ENCODE measurements at regions not wholly inside any gene's neighbourhood (a gene's known extent, or its start where the extent isn't known, plus 50 kb on each side); places are given as distances from the start of the nearest gene placed in this dataset.

DNA sequence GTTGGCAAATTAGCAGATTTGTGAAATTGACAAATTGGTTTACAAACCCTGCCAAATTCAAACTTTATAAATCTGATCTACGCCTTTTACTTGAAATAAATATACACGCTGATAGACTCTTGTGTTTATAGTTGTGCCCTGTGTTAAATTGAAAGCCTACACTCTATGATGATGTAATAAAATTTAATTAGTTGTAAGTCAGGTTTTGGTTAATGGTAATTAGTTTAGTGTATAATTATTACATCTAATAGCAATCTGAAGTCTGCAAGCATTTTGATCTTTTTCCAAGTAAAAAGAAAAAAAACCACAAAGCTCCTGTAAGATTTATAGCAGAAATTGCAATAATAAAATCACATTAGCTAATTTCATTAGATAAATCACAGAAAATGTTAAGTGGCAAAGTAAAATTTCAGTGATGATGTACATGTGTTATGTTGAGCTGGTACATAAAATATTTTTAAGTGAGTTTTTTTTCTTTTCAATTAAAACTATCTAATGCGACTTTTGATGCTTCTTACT is 72.7 kb upstream of the TENM3 start:
- Histone ChIP-seq H3K79me1 (ENCODE audit: low read length) (no peaks in the 10 kb centered on the region), H2BK5ac (ENCODE audit: low read depth, low read length, poor library complexity) (no peak overlapping the region), H3K4me1 (ENCODE audit: control insufficient read depth in 1 of 2, insufficient read depth in 2 of 2, low read length in 2 of 2) (no peaks in the 10 kb centered on the region), H3K9me3 (ENCODE audit: insufficient read depth, low read depth, low read length) (no peaks in the 10 kb centered on the region), H2BK120ac (ENCODE audit: insufficient read depth, low read length, poor library complexity) (no peak overlapping the region), H4K8ac (ENCODE audit: low read depth, low read length) (no peak overlapping the region), H3K14ac (ENCODE audit: low read length) (no peak overlapping the region), H2BK12ac (ENCODE audit: low read length) (no peak overlapping the region), H3K36me3 (ENCODE audit: control insufficient read depth in 1 of 2, insufficient read depth in 2 of 2, low read length in 2 of 2) (peaks cover 2 to 3% of the 10 kb centered on the region in 2 experiments), H3K18ac (ENCODE audit: low read length) (no peak overlapping the region), H3K79me2 (ENCODE audit: control insufficient read depth, insufficient read depth, low read length, poor library complexity) (peaks cover 3% of the 10 kb centered on the region), H4K12ac (ENCODE audit: low read depth, low read length) (no peak overlapping the region), H3K23ac (ENCODE audit: low read length) (no peak overlapping the region), H2AFZ (ENCODE audit: insufficient read depth, low read length, poor library complexity) (no peak overlapping the region), H4K91ac (ENCODE audit: low read depth, low read length) (no peak overlapping the region), H3K4me3 (ENCODE audit: low read depth, low read length) (no peak overlapping the region), H3K27me3 (ENCODE audit: insufficient read depth, low read length) (no peaks in the 10 kb centered on the region), H2AK5ac (ENCODE audit: low read length) (no peak overlapping the region), H3K9ac (ENCODE audit: low read length) (no peak overlapping the region), H3K4ac (ENCODE audit: low read depth, low read length) (no peak overlapping the region), H3K27ac (ENCODE audit: low read depth, low read length) (no peak overlapping the region), H3K4me2 (ENCODE audit: low read length) (no peak overlapping the region)
- WGBS (ENCODE audit: extremely low coverage, insufficient coverage, insufficient read length): no CpG with 5 or more reads among the region's 3 CpGs
- DNase-seq: no peak

DNA sequence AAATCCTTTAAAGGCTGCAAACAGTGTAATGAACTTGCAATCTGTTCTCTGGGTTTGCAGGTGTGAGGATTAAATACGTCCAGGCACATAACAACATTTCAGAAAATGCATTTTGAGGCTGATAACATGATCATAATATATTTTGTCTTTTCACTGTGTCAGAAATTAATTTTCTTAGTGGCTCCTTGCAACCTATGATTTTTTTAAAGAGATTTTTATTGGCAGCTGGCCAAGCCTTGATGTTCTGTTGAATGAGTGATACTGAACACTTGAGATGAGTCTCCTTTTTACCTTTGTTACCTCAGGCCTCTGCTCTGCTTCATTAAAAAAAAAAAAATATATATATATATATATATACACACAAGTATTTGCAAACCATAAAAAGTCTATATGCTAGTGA is 68.2 kb upstream of the TENM3 start:
- WGBS (ENCODE audit: extremely low coverage, insufficient coverage, insufficient read length): no CpG with 5 or more reads among the region's 1 CpG
- DNase-seq: no peak
- peaks cover 5% of the 10 kb centered on the region for H3K79me2 ChIP-seq (ENCODE audit: control insufficient read depth, insufficient read depth, low read length, poor library complexity)
- no peak overlapping the region for H4K91ac ChIP-seq (ENCODE audit: low read depth, low read length)
- H3K4me3 ChIP-seq (ENCODE audit: low read depth, low read length): no peak overlapping the region
- H3K9ac ChIP-seq (ENCODE audit: low read length): no peak overlapping the region
- H2BK5ac ChIP-seq (ENCODE audit: low read depth, low read length, poor library complexity): no peak overlapping the region
- H3K79me1 ChIP-seq (ENCODE audit: low read length): no peaks in the 10 kb centered on the region
- peaks cover 0 to 2% of the 10 kb centered on the region in 2 experiments for H3K36me3 ChIP-seq (ENCODE audit: control insufficient read depth in 1 of 2, insufficient read depth in 2 of 2, low read length in 2 of 2)
- no peak overlapping the region for H3K18ac ChIP-seq (ENCODE audit: low read length)
- no peak overlapping the region for H2AK5ac ChIP-seq (ENCODE audit: low read length)
- H3K27ac ChIP-seq (ENCODE audit: low read depth, low read length): no peak overlapping the region
- no peaks in the 10 kb centered on the region for H3K4me1 ChIP-seq (ENCODE audit: control insufficient read depth in 1 of 2, insufficient read depth in 2 of 2, low read length in 2 of 2)
- no peak overlapping the region for H4K12ac ChIP-seq (ENCODE audit: low read depth, low read length)
- no peak overlapping the region for H3K4me2 ChIP-seq (ENCODE audit: low read length)
- H3K14ac ChIP-seq (ENCODE audit: low read length): no peak overlapping the region
- H2BK12ac ChIP-seq (ENCODE audit: low read length): no peak overlapping the region
- H3K9me3 ChIP-seq (ENCODE audit: insufficient read depth, low read depth, low read length): no peaks in the 10 kb centered on the region
- H4K8ac ChIP-seq (ENCODE audit: low read depth, low read length): no peak overlapping the region
- no peak overlapping the region for H2BK120ac ChIP-seq (ENCODE audit: insufficient read depth, low read length, poor library complexity)
- no peaks in the 10 kb centered on the region for H3K27me3 ChIP-seq (ENCODE audit: insufficient read depth, low read length)
- H3K4ac ChIP-seq (ENCODE audit: low read depth, low read length): no peak overlapping the region
- no peak overlapping the region for H3K23ac ChIP-seq (ENCODE audit: low read length)
- H2AFZ ChIP-seq (ENCODE audit: insufficient read depth, low read length, poor library complexity): no peak overlapping the region

DNA sequence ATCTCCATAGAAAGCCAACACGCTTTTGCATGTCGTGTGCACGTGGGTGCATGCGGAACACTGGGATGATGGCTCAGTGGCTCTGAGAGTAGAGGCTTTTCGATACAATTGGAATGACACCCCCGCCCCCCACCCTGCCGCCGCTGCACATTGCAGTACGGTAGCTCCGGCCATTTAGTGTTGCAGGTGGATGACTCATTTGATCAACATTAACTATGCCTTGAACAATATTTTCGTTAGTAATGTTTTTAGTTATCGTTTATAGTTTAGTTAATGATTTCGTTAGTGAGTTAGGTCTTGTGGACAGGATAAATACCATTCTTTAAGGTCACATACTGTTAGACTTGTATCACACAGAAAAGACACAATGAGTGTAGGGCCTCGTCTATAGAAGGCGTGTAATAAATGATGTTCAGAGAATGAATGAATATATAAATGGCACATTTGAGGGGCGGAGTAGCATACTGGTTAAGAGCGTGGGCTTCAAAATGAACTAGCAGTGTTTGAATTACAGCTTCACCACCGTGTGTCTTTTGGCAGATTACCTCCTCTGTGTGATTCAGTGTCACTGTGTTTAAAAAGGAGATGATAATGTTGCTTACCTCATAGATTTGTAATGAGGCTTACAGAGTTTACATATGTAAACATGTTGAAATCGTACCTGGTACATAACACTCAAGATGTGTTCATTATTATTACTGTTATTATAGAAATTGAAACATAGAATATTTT is 67.2 kb upstream of the TENM3 start:
- Histone ChIP-seq H3K27me3 (ENCODE audit: insufficient read depth, low read length) (no peaks in the 10 kb centered on the region), H2AFZ (ENCODE audit: insufficient read depth, low read length, poor library complexity) (no peak overlapping the region), H3K4me2 (ENCODE audit: low read length) (no peak overlapping the region), H3K4me3 (ENCODE audit: low read depth, low read length) (no peak overlapping the region), H3K4me1 (ENCODE audit: control insufficient read depth in 1 of 2, insufficient read depth in 2 of 2, low read length in 2 of 2) (no peaks in the 10 kb centered on the region), H2AK5ac (ENCODE audit: low read length) (no peak overlapping the region), H3K79me2 (ENCODE audit: control insufficient read depth, insufficient read depth, low read length, poor library complexity) (peaks cover 5% of the 10 kb centered on the region), H3K23ac (ENCODE audit: low read length) (no peak overlapping the region), H4K12ac (ENCODE audit: low read depth, low read length) (no peak overlapping the region), H2BK5ac (ENCODE audit: low read depth, low read length, poor library complexity) (no peak overlapping the region), H4K91ac (ENCODE audit: low read depth, low read length) (no peak overlapping the region), H3K79me1 (ENCODE audit: low read length) (no peaks in the 10 kb centered on the region), H4K8ac (ENCODE audit: low read depth, low read length) (no peak overlapping the region), H3K9ac (ENCODE audit: low read length) (no peak overlapping the region), H3K9me3 (ENCODE audit: insufficient read depth, low read depth, low read length) (no peaks in the 10 kb centered on the region), H2BK12ac (ENCODE audit: low read length) (no peak overlapping the region), H3K18ac (ENCODE audit: low read length) (no peak overlapping the region), H3K36me3 (ENCODE audit: control insufficient read depth in 1 of 2, insufficient read depth in 2 of 2, low read length in 2 of 2) (peaks cover 0 to 2% of the 10 kb centered on the region in 2 experiments), H3K4ac (ENCODE audit: low read depth, low read length) (no peak overlapping the region), H3K14ac (ENCODE audit: low read length) (no peak overlapping the region), H2BK120ac (ENCODE audit: insufficient read depth, low read length, poor library complexity) (no peak overlapping the region), H3K27ac (ENCODE audit: low read depth, low read length) (no peak overlapping the region)
- 100% methylated on average over 2 of the region's 19 CpGs for whole genome bisulfite sequencing (ENCODE audit: extremely low coverage, insufficient coverage, insufficient read length)
- no peak for DNase-seq

DNA sequence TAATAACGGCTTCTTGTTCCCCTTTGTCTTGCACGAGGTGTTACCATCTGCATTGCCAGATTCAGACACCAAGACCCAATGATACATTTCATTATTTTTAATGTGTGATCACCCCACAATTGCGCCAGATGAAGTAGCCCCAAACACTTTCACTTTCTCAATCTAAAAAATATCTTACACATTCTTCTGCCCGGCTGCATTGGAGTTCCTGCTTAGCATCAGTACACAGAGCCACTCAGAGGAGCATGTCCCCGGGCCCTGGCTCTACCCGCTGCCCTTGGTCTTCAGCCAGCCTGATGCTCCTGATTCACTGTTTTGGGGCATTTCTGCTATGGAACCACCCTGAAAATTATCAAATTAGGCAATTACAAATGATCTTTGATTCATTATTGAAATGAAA is 66.0 kb upstream of the TENM3 start:
- no peak overlapping the region for H3K18ac ChIP-seq (ENCODE audit: low read length)
- no peaks in the 10 kb centered on the region for H3K4me1 ChIP-seq (ENCODE audit: control insufficient read depth in 1 of 2, insufficient read depth in 2 of 2, low read length in 2 of 2)
- no peak overlapping the region for H3K23ac ChIP-seq (ENCODE audit: low read length)
- H2BK5ac ChIP-seq (ENCODE audit: low read depth, low read length, poor library complexity): no peak overlapping the region
- H2BK12ac ChIP-seq (ENCODE audit: low read length): no peak overlapping the region
- no peak overlapping the region for H3K4me3 ChIP-seq (ENCODE audit: low read depth, low read length)
- peaks cover 0 to 2% of the 10 kb centered on the region in 2 experiments for H3K36me3 ChIP-seq (ENCODE audit: control insufficient read depth in 1 of 2, insufficient read depth in 2 of 2, low read length in 2 of 2)
- H3K27ac ChIP-seq (ENCODE audit: low read depth, low read length): no peak overlapping the region
- H4K91ac ChIP-seq (ENCODE audit: low read depth, low read length): no peak overlapping the region
- no peak overlapping the region for H4K12ac ChIP-seq (ENCODE audit: low read depth, low read length)
- H3K79me2 ChIP-seq (ENCODE audit: control insufficient read depth, insufficient read depth, low read length, poor library complexity): peaks cover 5% of the 10 kb centered on the region
- whole genome bisulfite sequencing (ENCODE audit: extremely low coverage, insufficient coverage, insufficient read length): no CpG with 5 or more reads among the region's 6 CpGs
- no peak for DNase-seq
- no peak overlapping the region for H4K8ac ChIP-seq (ENCODE audit: low read depth, low read length)
- H2BK120ac ChIP-seq (ENCODE audit: insufficient read depth, low read length, poor library complexity): no peak overlapping the region
- peak overlapping the region; percentile 97 for H3K4ac ChIP-seq (ENCODE audit: low read depth, low read length)
- H3K4me2 ChIP-seq (ENCODE audit: low read length): no peak overlapping the region
- H3K9ac ChIP-seq (ENCODE audit: low read length): no peak overlapping the region
- no peaks in the 10 kb centered on the region for H3K79me1 ChIP-seq (ENCODE audit: low read length)
- no peak overlapping the region for H2AK5ac ChIP-seq (ENCODE audit: low read length)
- no peak overlapping the region for H2AFZ ChIP-seq (ENCODE audit: insufficient read depth, low read length, poor library complexity)
- H3K27me3 ChIP-seq (ENCODE audit: insufficient read depth, low read length): no peaks in the 10 kb centered on the region
- no peak overlapping the region for H3K14ac ChIP-seq (ENCODE audit: low read length)
- H3K9me3 ChIP-seq (ENCODE audit: insufficient read depth, low read depth, low read length): no peaks in the 10 kb centered on the region
